ENCODE measurements at regions not wholly inside any gene's neighbourhood (a gene's known extent, or its start where the extent isn't known, plus 50 kb on each side); places are given as distances from the start of the nearest gene placed in this dataset.
"Not testable (repeated sequence)": the region's sequence is repeated elsewhere in the genome, so short reads cannot be mapped to it uniquely, and the experiment has no call there.

DNA sequence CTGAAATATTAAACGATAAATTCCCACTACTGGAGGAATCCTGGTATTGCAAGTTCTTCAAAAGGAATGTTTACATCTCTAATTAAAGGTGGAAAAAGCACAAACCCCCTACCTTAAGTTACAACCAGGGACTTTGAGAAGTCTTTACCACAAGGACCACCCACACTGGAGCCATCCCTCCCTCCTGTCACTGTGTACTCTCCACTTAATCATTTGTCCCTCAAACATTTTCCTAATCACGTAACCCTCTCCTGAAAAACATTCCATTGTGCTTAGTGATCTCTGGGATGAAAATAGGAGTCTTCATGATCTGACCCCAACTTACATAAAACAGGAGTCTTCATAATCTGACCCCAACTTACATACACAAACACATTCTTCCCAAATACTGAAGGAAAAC lies 85.7 kb downstream of the SUCLG1 start:
- DNase-seq, result no peak

DNA sequence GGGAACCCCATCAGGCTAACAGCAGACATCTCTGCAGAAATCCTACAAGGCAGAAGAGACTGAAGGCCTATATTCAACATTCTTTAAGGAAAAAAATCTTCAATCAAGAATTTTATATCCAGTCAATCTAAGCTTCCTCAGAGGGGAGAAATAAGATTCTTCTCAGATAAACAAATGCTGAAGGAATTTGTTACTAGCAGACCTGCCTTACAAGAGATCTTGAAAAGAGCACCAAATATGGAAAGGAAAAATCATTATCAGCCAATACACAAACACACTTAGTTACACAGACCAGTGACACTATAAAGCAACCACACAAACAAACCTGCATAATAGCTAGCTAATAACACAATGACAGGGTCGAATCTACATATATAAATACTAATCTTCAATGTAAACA lies 96.5 kb downstream of the SUCLG1 start:
- no peak for DNase-seq

DNA sequence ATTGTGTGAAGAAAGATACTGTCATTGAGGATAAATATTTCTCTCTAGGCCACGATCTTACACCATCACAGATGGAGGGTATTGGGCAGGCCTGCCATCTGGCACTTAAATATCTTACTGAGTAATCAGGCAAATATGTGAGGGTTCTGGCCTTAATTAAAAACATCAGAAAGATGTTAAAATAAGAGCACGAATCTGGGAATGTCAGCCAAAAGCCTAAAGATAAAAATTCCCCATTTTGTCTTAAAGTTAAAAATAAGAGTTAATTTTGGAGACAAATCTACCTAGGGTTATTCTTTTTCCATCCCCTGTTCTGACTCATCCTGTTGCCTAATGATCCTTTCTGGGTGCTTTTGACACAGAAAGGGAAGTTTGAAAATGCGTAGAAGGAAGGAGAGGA lies 121.0 kb downstream of the SUCLG1 start:
- DNase-seq, result peak; percentile 70

DNA sequence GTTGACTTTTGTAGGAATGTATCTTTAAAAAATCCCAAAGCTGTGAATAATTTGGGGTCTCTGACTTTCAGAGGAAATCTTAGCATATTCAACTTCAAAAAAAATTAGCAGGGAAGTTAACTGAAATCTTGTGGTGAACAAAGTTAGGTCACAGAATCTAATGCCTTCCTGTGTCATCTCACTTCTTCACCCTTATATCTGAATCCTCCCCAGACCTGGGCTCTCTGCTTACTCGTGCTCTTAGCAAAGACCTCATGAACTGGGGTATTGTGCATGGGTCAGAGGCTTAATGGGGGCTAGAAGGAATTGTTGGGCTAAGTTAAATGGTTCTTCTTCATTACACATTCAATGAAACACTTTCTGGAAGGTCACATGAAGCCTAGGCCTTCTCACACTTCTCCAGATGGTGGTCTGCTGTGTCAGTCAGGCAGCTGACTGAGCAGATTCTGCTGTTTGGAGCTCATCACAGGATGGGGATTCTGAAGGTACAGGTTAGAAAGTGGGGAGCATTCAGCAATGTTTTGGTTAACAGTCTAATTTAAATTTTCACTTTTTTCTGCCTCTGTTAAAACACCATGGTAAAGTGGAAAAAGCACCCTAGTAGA lies 131.3 kb downstream of the SUCLG1 start:
- DNase-seq, result no peak

DNA sequence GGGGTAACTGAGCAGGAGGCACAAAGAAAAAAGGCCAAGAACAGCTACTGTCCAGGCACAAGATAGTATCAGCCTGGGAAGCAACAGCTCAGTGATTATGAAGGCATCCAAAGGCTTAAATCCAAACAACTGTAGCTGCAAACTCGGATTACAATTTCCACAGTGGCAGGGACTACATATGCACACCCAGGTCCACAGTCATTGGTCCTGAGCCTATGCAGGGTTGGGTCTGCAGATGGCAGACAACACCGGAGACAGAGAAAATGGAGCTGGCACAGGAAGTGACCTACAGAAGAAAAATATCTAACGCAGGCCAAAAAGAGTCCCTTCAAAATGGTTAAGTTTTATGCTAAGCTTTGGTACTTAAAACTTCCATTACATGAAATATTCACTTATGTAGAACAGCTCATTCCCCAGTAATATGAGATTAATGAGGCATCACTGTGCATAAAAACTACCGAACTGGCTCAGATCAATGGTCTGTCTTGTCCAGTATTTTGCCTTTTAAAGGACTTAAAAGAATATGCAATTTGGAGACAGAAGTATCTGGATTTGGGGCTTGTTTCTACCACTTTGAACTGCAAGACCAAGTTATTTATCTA lies 132.1 kb downstream of the SUCLG1 start:
- DNase-seq, result no peak

DNA sequence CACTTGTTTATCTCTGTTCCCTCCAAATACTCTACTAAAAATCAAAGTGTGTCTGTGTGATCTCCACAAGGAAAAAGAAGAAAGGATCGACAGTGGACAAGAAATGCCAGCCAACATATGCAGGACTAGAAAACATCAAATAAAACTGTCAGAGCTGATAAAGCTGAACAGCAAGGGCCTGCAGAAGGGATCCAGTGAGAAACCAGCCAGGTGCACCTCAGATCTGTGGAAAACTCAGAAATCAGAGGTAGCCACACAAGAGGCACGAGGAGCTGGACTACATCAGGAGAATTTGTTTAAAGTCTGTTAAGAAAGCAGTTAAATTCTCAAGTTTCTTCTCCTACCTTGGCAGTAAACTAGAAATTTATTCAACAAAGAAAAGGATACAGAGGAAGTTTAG lies 135.2 kb downstream of the SUCLG1 start:
- DNase-seq, result no peak

DNA sequence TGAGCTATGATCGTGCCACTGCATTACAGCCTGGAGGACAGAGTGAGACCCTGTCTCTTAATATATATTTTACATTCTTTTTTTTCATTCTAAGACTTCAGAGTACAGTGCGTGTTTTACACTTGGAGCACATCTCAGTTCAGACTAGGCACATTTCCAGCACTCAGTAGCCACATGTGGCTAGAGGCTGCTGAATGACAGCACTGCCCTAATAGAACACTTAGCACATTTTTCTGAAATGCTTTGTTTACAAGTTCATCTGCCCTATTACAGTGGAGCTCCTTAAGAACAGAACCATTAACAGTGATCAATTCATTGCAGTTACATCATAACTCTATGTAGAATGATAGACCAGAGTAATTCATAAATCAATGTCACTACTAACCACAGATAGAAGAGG lies 138.1 kb downstream of the SUCLG1 start:
- DNase-seq, result no peak

DNA sequence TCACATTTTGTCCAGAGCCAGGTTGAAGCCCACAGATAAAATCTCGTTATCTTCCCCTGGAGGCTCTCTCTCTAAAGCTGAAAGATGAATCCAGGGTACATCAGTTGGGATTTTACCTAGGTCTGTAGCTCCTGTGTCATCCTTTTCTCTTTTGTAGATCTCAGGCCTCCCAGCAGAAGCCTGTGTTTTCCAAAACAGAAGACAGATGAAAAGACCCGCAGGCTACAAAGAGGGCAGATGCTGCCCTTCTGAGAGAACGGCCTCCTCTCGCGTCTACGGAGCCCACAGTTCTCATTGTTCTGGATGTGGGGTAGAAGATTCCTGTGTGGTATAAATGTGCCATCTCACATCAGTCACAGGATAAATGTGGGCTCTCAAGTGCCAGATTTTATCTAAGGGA lies 139.5 kb downstream of the SUCLG1 start:
- DNase-seq, result no peak

DNA sequence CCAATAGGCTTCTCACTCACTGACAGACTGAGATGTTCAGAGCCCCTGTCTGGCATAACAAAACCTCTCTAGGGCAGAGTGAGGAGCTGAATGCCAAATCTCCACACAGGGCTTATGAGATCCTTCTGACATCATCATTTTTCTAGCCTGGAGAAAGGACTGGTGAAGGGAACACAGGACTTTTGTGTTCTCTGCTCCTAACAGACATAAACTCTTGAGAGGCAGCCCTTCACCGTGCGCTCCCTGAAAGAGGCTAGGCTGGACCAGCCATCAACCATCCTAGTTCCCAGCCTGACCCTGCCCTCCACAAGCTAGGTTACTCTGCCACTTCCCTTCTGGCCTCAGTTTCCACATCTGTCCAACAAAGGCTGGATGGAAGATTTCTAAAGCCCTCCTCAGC lies 141.9 kb downstream of the SUCLG1 start:
- DNase-seq, result no peak

DNA sequence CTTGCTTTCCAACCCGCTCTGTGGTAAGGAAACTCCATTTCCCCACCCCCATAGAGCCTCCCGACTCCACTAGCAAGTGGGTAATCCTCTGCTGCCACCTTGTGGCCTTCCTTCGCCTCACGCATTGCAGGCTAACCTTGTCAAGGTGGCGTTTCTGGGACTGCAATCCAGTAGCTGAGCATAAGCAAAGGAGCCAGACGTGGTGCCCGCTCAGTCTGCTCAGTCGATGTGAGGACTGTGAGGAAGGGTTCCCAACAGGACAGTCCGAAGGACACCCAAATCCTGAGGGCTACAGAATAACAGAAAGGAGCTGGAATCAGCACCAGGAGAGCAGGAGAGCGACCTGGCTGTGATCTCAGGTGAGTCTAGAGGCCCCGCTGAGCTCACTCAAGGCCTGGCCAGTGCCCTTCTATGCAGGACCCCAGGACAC lies 144.2 kb downstream of the SUCLG1 start:
- DNase-seq, result peak; percentile 94

DNA sequence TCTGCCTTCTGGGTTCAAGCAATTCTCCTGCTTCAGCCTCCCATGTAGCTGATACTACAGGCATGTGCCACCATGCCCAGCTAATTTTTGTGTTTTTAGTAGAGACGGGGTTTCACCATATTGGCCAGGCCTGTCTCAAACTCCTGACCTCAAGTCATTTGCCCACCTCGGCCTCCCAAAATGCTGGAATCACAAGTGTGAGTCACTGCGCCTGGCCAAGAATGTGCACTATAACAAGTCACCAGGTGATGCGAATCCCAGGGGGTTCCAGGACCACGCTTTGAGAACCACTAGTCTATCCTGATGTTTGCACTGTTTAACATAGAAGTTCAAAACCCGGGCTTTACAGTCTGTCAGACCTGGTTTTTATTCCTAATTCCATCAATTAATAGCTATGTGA lies 144.8 kb downstream of the SUCLG1 start:
- no peak for DNase-seq

DNA sequence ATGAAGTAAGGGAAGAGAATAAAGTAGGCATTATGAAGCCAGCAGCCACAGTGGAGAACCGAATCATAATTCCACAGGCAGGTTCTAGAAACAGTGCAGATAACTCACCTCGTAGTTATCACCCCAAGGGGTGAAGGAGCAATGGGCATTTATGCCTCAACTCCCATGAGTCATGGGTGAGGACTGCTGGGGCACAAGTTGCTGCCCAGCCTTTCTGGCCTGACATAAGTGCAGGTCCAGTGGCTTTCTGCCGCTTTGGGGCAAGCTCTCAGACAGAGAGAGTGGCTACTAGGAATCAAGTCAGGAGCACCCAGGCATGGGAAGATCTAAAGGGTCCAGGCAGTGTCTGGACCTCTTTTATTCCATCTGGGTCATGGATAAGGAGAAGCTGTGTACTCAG lies 149.8 kb downstream of the SUCLG1 start:
- no peak for DNase-seq

DNA sequence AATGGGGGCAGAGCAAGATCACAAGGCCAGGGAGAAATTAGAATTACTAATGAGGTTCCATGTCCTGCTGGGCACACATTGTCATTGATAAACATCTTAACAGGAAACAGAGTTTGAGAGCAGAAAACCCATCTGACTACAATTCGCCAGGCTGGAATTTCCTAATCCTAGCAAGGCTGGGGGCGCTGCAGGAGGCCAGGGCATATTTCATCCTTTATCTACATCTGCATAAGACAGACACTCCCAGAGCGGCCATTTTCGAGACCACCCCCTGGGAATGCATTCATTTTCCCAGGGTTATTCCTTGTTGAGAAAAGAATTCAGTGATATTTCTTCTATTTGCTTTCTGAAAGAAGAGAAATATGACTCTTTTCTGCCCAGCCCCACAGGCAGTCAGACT lies 152.7 kb downstream of the SUCLG1 start:
- DNase-seq, result no peak

DNA sequence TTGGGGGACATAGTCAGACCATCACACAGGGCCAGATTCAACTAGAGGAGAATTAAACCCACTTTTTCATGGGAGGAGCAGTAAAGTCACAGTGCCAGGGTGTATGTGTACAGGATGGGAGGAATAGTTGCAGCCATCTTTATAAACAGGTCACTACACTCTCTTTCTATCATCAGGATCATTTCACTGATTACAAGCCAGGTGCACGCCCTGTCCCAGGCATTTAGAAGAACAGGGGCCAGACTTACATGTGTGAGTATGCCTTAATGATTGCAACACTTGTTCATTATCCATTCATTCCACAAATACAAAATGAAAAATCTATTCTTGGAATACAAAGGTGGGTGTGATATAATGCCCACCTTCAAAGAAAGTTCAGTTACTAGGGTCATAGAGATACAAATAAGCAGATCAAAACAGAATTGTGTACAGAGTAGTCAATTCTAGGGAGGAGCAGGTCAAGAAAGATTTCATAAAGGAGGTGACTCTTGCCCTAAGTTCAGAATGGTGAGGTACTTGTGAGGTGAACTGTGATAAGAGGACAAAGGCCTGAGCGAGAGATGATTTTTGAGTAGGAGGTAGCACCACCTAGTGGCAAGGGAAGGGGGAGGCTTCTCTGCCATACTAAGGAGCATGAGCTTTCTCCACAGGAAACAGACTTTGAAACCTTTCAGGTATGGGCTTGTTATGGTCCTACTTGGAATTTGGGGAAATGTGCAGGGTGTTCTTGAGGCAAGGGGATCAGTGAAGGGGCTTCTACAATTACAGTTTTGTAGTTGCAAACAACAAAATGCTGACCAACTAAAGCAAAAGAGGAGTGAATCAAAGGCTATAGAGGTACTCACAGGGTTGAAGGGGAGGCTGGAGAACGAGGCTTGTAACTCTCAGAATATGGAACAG lies 156.3 kb downstream of the SUCLG1 start:
- peak; percentile 71 for DNase-seq

DNA sequence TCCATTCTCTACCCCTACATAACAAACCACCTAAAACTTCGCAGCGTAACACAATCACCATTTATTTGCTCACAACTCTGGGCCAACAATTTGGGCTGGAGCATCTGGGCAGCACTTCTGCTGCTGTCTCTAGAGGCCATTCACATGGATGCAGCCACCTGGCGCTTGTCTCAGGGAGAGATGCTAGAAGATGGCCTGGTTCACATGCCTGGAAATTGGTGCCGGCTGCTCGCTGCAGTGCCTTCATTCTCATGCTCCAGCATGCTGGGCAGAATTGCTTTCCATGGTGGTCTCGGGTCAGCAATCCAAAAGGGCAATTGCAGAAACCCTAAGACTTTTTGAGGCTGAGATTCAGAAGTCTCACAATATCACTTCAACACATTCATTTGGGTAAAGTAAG lies 157.4 kb downstream of the SUCLG1 start:
- peak; percentile 63 for DNase-seq

DNA sequence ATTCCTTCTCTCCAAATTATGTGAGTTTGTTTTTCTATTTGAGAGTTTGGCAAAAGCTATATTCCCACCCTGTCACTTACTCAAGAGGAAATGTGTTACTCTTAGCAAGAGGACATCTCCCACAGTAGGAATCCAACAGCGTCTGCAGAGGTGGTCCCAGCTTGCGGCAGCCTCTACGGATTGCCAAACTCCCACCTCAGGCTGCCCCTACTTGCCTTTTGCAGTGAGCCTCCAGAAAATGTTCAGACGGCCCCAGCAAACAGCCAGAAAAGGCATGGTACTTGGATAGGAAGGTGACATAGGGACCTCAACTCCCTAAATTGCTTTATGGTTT lies 158.4 kb downstream of the SUCLG1 start:
- no peak for DNase-seq

DNA sequence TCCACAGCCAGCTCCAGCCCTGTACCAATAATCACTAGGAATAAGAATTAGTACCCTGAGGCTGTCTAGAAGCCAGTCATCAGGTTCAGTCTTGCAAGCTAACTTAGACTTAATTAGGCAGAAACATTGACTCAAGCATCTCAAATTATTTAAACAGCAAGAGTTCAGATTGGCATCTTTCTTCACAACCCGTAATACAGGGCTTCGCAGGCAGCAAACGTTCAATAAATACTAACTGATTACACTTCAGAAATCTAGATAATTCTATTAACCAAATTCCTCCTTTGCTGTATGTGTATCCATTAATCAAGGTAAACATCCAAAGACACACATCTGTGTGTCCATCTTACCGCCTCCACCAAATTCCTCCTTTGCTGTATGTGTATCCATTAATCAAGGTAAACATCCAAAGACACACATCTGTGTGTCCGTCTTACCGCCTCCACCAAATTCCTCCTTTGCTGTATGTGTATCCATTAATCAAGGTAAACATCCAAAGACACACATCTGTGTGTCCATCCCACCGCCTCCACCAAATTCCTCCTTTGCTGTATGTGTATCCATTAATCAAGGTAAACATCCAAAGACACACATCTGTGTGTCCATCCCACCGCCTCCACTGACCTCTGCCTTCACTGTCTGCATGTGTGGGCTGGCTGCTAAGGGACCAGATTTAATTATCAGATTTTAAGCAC lies 158.9 kb downstream of the SUCLG1 start:
- not testable (repeated sequence) for DNase-seq

DNA sequence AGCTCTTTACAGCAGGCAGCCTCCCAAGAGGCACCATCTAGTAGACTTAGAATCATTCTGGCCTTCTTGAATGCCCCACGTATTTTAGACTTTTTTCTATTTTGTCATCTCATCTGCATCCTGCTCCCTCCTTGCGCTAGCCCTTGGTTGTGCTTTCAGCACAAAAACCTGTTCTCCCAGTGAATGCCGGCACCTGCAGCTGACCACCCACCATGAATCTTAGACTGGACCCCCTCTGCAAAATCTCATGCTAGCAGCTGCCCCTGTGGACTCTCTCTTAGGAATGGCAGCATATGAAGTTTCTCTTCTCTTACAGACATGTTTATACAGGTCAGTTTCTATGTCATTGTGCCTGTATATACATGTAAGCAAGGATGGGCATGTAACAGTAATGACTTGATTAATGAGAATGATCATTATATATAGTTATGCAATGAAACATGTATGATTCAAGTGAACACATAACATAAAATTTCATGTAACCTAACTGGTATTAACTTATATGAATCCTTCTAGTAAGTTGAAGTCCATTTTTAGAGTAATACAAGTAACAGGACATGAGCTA lies 159.8 kb downstream of the SUCLG1 start:
- no peak for DNase-seq

DNA sequence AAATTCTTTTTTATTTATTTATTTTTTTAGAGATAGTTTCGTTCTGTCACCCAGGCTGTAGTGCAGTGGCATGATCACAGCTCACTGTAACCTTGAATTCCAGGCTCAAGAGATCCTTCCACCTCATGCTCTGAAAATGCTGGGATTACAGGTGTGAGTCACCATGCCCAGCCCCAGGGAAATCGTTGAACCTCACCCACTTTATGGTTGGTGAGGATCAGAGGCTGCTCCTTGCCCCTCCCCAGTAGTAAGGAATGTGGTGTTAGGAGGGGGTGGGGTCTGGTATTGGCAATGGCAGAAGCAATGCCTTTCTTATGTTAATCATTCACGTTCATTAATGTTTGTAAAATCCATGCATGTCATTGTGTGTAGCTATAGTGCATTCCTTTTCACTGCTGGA lies 161.9 kb downstream of the SUCLG1 start:
- DNase-seq, result no peak

DNA sequence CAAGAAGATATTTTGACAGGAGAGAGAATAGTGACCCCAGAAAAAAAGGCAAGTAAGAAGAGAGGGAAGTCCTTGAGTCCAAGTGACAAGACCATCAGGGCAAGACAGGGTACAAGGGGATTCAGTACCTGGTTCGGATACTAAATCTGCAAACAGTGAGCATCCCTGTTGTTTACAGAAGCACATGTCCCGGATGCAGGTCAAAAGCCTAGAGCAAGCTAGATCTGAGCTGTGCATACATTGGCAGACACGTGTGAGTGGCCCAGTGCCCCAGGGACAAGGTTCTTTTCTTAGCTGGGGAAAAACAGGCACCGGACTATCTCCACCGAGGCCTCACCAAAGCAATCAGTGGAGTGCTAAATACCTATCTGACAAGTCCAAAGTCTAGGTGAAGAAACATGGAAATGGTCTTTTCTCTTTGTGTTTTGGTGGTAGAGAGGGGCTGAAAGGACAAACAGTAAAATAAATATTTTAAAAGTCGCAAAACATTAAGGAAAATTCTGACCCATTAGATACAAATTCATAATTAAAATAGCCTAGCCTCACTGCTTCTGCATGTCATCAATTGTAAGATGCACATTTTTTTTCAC lies 165.2 kb downstream of the SUCLG1 start:
- DNase-seq, result no peak

DNA sequence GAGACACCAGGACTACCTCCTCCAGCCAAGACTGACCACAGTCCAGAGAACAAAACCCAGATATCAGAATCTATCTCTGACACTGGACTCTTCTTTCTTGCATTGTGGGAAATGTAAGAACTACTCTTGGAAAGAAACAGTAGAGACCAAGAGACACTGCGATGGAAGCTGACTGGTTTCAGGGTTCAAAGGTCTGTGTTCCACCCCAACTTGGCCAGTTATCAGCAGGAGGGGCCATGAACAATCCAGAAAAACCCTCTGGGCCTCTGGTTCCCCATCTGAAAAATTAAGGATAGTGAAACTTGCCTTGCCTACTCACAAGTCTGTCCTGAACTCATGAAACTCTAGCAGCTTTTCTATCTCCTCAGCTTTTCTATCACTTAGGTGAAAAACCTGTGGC lies 166.5 kb downstream of the SUCLG1 start:
- DNase-seq, result no peak

DNA sequence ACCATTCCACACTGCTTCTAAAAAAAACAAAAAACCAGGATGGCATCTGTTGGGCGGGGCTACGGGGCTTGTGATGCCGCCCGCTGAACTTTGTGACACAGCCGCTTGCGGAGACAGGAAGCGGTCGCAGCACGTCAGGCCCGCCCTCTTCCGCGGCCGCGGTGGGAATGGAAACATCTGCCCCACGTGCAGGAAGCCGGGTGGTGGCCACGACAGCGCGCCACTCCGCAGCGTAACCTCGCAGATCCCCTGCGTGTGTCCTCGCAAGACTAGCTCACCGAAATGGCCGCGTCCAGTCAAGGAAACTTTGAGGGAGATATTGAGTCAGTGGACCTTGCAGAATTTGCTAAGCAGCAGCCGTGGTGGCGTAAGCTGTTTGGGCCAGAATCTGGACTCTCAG lies 168.5 kb downstream of the SUCLG1 start:
- DNase-seq, result no peak

DNA sequence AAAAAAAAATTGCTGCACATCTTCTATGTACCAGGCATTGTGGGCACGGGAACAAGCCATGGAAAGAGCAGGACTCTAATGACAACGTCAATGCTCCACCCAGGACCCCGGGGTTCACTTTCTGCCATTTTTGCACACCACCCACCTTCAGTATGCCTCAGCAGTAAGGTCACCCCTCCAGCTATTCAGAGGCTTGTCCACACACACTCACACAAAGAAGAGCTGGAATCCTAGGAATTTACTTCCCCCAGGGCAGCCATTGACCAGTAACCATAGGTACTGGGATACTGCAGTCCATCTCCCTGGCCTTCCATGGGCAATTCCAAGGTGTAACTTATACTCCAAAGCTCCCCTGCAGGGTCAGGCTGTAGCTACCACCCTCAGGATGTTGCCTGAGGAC lies 170.8 kb downstream of the SUCLG1 start:
- no peak for DNase-seq

Data from NCI-H1694 (cell line).